KMS-11 (cell line): ENCODE measurements at regions not wholly inside any gene's neighbourhood (a gene's known extent, or its start where the extent isn't known, plus 50 kb on each side); places are given as distances from the start of the nearest gene placed in this dataset.

Experiments
- H2AFZ ChIP-seq: fragments of 200-600 bp; sonication (generic); 2 replicates; pipeline ENCODE4 v1.6.1; 2016; ENCODE audit warnings: antibody characterized with exemption, mixed run types, low read depth
- H3K27ac ChIP-seq: fragments of 200-600 bp; sonication (generic); 2 replicates; pipeline ENCODE4 v1.6.1; 2016; ENCODE audit warnings: mild to moderate bottlenecking, mixed run types
- H3K27me3 ChIP-seq: fragments of 200-600 bp; sonication (generic); 2 replicates; pipeline ENCODE4 v1.6.1; 2017; ENCODE audit warnings: mild to moderate bottlenecking, low read depth, mixed run types, moderate library complexity; ENCODE audit not compliant: insufficient read depth
- H3K36me3 ChIP-seq: fragments of 200-600 bp; sonication (generic); 2 replicates; pipeline ENCODE4 v1.6.1; 2017; ENCODE audit warnings: mild to moderate bottlenecking, mixed run types; ENCODE audit not compliant: insufficient read depth
- H3K4me1 ChIP-seq: fragments of 200-600 bp; sonication (generic); 2 replicates; pipeline ENCODE4 v1.6.1; 2016; ENCODE audit warnings: mild to moderate bottlenecking, low read depth, mixed run types; ENCODE audit not compliant: poor library complexity, severe bottlenecking
- H3K4me2 ChIP-seq: fragments of 200-600 bp; sonication (generic); 2 replicates; pipeline ENCODE4 v1.7.0; 2016; ENCODE audit warnings: mild to moderate bottlenecking, mixed run types
- H3K4me3 ChIP-seq: fragments of 200-600 bp; sonication (generic); IDR thresholded peaks from 2 replicates; pipeline ENCODE4 v1.6.1; 2017; ENCODE audit warnings: low read depth, low read length, mixed read lengths; ENCODE audit not compliant: insufficient read depth
- H3K79me2 ChIP-seq: fragments of 200-600 bp; sonication (generic); 2 replicates; pipeline ENCODE4 v1.6.1; 2016; ENCODE audit warnings: low read depth, mixed run types; ENCODE audit not compliant: insufficient read depth
- H3K9ac ChIP-seq: fragments of 200-600 bp; sonication (generic); 2 replicates; pipeline ENCODE4 v1.6.1; 2016; ENCODE audit warnings: mild to moderate bottlenecking, mixed run types
- H4K20me1 ChIP-seq: fragments of 200-600 bp; sonication (generic); 2 replicates; pipeline ENCODE4 v1.6.1; 2016; ENCODE audit warnings: mild to moderate bottlenecking, mixed run types; ENCODE audit not compliant: insufficient read depth
- TF ChIP-seq, protein P1 (sequence below): fragments of 200-600 bp; sonication (generic); conservative IDR thresholded peaks from 2 replicates; pipeline ENCODE4 v1.6.1; 2017; ENCODE audit warnings: low read depth, mild to moderate bottlenecking, antibody characterized with exemption, low read length, moderate library complexity, mixed read lengths

- TF ChIP-seq, protein P1, sequence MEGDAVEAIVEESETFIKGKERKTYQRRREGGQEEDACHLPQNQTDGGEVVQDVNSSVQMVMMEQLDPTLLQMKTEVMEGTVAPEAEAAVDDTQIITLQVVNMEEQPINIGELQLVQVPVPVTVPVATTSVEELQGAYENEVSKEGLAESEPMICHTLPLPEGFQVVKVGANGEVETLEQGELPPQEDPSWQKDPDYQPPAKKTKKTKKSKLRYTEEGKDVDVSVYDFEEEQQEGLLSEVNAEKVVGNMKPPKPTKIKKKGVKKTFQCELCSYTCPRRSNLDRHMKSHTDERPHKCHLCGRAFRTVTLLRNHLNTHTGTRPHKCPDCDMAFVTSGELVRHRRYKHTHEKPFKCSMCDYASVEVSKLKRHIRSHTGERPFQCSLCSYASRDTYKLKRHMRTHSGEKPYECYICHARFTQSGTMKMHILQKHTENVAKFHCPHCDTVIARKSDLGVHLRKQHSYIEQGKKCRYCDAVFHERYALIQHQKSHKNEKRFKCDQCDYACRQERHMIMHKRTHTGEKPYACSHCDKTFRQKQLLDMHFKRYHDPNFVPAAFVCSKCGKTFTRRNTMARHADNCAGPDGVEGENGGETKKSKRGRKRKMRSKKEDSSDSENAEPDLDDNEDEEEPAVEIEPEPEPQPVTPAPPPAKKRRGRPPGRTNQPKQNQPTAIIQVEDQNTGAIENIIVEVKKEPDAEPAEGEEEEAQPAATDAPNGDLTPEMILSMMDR = no peak
- H3K27ac ChIP-seq = no peak overlapping the region
- no peak overlapping the region for H3K9ac ChIP-seq
- no peaks in the 10 kb centered on the region for H4K20me1 ChIP-seq
- no peaks in the 10 kb centered on the region for H3K36me3 ChIP-seq
- H3K27me3 ChIP-seq = no peaks in the 10 kb centered on the region
- no peak overlapping the region for H3K4me3 ChIP-seq
- no peak overlapping the region for H2AFZ ChIP-seq
- H3K4me1 ChIP-seq = no peaks in the 10 kb centered on the region
- H3K79me2 ChIP-seq = no peaks in the 10 kb centered on the region
- no peak overlapping the region for H3K4me2 ChIP-seq
Observed at GRCh38 chr6:106866875-106867658, 107.5 kb downstream of the CD24 start.

- Histone ChIP-seq H2AFZ (no peak overlapping the region), H3K36me3 (no peaks in the 10 kb centered on the region)
- TF ChIP-seq, protein P1 = no peak
Observed at GRCh38 chr6:106862858-106863257, 111.7 kb downstream of the CD24 start.

GRCh38 chr6:106860940-106861339, 113.6 kb downstream of the CD24 start:
- H2AFZ ChIP-seq = no peak overlapping the region
- no peaks in the 10 kb centered on the region for H3K36me3 ChIP-seq
- no peak overlapping the region for H3K9ac ChIP-seq
- H3K4me2 ChIP-seq = no peak overlapping the region
- TF ChIP-seq, protein P1 = no peak
- no peaks in the 10 kb centered on the region for H3K79me2 ChIP-seq
- H3K27me3 ChIP-seq = no peaks in the 10 kb centered on the region
- no peaks in the 10 kb centered on the region for H4K20me1 ChIP-seq
- H3K27ac ChIP-seq = no peak overlapping the region
- H3K4me3 ChIP-seq = no peak overlapping the region
- H3K4me1 ChIP-seq = no peaks in the 10 kb centered on the region

More at GRCh38 chr6:106862858-106863257, 111.7 kb downstream of the CD24 start:
- Histone ChIP-seq H3K4me3 (no peak overlapping the region), H4K20me1 (no peaks in the 10 kb centered on the region), H3K9ac (no peak overlapping the region), H3K27me3 (no peaks in the 10 kb centered on the region), H3K4me2 (no peak overlapping the region), H3K79me2 (no peaks in the 10 kb centered on the region), H3K27ac (no peak overlapping the region), H3K4me1 (no peaks in the 10 kb centered on the region)

GRCh38 chr6:106858653-106859092, 115.9 kb downstream of the CD24 start:
- H3K79me2 ChIP-seq = no peaks in the 10 kb centered on the region
- H3K4me3 ChIP-seq = no peak overlapping the region
- H3K27ac ChIP-seq = no peak overlapping the region
- no peak overlapping the region for H2AFZ ChIP-seq
- H3K4me2 ChIP-seq = no peak overlapping the region
- H3K4me1 ChIP-seq = peaks cover 12% of the 10 kb centered on the region
- no peaks in the 10 kb centered on the region for H3K27me3 ChIP-seq
- no peak overlapping the region for H3K9ac ChIP-seq
- no peaks in the 10 kb centered on the region for H3K36me3 ChIP-seq
- TF ChIP-seq, protein P1 = no peak
- H4K20me1 ChIP-seq = no peaks in the 10 kb centered on the region
